Thymus (tissue), 11 donors: ENCODE measurements at regions not wholly inside any gene's neighbourhood (a gene's known extent, or its start where the extent isn't known, plus 50 kb on each side); places are given as distances from the start of the nearest gene placed in this dataset.

Experiments
- DNase-seq, 9 donors: peaks; one replicate each; pipeline ENCODE4 v3.0.0-alpha.2; 2013; ENCODE audit warnings: low spot score in 9 of 9, low read depth in 6 of 9, missing footprints in 1 of 9
- H3K27ac ChIP-seq, 2 donors: one replicate each; pipeline ENCODE4 v1.5.1; 2013; ENCODE audit warnings: control low read depth in 1 of 2, low read depth in 1 of 2, low read length in 1 of 2, mild to moderate bottlenecking in 1 of 2, moderate library complexity in 1 of 2
- H3K27me3 ChIP-seq, 2 donors: one replicate each; pipeline ENCODE4 v1.5.1; 2013; ENCODE audit warnings: low read length in 1 of 2; ENCODE audit not compliant: control insufficient read depth in 2 of 2, insufficient read depth in 1 of 2
- H3K36me3 ChIP-seq, 2 donors: one replicate each; pipeline ENCODE4 v1.5.1; 2013; ENCODE audit warnings: low read length in 1 of 2, mild to moderate bottlenecking in 1 of 2, moderate library complexity in 1 of 2; ENCODE audit not compliant: control insufficient read depth in 2 of 2, insufficient read depth in 2 of 2
- H3K4me1 ChIP-seq, 2 donors: one replicate each; pipeline ENCODE4 v1.5.1; 2013; ENCODE audit warnings: low read length in 2 of 2; ENCODE audit not compliant: control insufficient read depth in 2 of 2, insufficient read depth in 2 of 2
- H3K4me3 ChIP-seq, 2 donors: one replicate each; pipeline ENCODE4 v1.5.1; 2013; ENCODE audit warnings: low read length in 2 of 2, control low read depth in 1 of 2, mild to moderate bottlenecking in 1 of 2
- H3K9me3 ChIP-seq, 2 donors: one replicate each; pipeline ENCODE4 v1.5.1; 2013; ENCODE audit warnings: low read length in 1 of 2, mild to moderate bottlenecking in 1 of 2; ENCODE audit not compliant: control insufficient read depth in 2 of 2, insufficient read depth in 1 of 2
- WGBS: extraction: QIAGEN DNeasy Blood & Tissue Kit; methylation state at CpG from one replicate; pipeline ENCODE4 v1.1.7; 2013; 5-methylcytosine and 5-hydroxymethylcytosine counted together
- donor health status: healthy.

DNA sequence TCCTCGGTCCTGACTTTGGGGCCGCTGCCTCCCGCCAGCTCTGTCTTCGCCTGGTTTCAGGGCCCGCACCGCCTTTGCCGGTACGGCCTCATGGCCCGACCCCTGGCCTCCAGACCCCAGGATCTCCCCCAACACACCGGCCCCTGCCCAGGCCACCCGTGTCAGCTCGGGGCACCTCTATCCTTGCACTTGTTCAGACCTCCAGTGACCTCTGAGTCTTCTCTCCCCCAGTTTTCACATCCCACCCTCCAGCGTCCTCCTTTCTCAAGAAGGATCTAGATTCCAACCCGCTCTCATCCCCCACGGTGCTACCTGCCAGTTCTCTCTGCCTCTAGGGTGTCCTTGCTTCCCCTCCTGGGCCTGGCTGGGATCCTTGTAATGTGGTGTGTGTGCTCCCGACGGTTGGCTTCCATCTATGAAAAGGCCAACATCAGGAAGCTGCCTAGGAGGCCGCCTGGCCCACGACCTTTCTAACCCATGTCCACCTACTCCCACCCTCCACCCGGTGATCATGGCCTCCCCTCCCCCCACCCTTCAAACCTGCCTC lies 61.1 kb downstream of the SPATA31C2 start:
- H3K27me3 ChIP-seq: peaks cover 24 to 47% of the 10 kb centered on the region in 2 donors
- no peak overlapping the region for H3K27ac ChIP-seq
- H3K9me3 ChIP-seq: peaks cover 0 to 5% of the 10 kb centered on the region in 2 donors
- 41% methylated on average over 20 of the region's 20 CpGs for whole genome bisulfite sequencing
- DNase-seq: no peak
- H3K4me3 ChIP-seq: no peak overlapping the region
- H3K36me3 ChIP-seq: no peaks in the 10 kb centered on the region
- H3K4me1 ChIP-seq: peaks cover 0 to 8% of the 10 kb centered on the region in 2 donors

DNA sequence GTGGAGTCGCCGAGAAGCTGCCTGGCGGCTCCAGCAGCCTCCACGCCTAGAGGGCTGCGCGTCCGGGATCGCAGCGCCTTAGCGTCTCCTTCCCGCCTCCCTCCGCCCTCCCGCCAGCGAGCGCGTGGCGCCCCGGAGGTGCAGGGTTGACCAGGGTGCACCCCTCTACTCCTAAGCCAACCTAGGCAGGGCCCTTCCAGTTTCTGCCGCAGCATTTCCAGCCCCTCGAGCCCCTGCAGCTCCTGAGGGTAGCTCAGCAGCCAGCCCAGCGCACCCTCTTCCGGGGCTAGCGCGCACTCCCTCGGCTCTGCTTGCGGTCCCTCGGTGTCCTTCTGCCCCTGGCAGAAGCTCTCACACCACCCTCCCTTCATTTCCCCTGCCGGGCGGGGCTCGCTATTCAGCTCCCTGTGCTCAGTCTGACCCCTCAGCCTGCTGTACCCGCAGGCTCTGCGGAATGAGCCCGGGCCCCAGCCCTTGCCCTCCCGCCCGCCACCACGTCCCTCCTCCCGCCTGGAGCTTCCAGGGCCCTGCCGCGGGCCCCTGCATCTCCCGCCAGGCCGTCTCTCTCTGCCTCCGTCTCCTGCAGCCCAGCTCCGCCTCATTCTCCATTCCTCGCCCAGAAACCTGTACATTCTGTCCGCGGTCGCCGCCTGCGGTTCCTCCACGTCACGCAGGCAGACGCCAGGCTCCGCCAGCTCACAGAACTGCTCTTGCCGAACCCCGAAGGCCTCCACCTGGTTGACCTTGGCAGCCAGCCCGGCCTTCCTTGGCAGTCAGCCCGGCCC lies 61.8 kb downstream of the SPATA31C2 start:
- Histone ChIP-seq H3K36me3 (no peaks in the 10 kb centered on the region), H3K9me3 (peaks cover 0 to 5% of the 10 kb centered on the region in 2 donors), H3K4me3 (peak overlapping the region; percentile 37 to 45), H3K4me1 (peaks cover 0 to 8% of the 10 kb centered on the region in 2 donors), H3K27ac (peak overlapping the region in 1 of 2 donors; percentile 13), H3K27me3 (peaks cover 24 to 47% of the 10 kb centered on the region in 2 donors)
- WGBS: 1% methylated on average over 57 of the region's 57 CpGs
- DNase-seq: peak in 3 of 9 donors; percentile 14 to 45 (median 15)

DNA sequence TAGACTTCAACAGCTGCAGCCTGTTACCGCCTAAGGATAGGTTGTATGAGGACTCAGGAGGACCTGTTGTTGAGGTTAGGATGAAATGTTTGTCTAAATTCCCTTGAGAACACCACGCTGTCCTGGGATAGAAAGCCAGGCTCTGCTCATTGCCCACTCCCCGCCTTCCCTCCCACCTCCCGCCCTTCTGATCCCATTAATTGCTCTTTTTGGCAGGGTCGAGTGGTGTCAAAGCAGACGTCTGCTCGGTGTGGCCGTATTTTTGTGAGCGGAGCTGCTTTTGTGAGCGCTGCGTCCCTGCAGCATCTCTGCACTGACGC lies 62.3 kb downstream of the SPATA31C2 start:
- 6% methylated on average over 12 of the region's 12 CpGs for whole genome bisulfite sequencing
- no peak overlapping the region for H3K27ac ChIP-seq

DNA sequence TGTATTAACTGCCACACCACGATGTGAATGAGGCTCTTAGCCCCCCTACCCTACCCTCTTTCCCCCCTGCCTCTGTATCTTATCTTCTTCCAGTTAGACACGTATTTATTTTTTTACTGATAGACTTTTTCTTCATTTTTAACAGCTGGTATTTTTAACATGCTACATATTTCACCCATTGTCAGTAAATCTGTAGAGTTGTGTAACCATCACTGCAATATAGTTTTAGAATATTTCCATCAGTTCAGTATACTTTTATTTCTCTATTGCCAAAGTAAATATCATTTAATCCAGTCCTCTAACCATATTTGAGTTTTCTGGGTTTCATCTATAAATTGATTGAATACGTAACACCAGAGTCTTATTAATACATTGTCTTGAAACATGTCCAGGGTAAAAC lies 62.8 kb downstream of the SPATA31C2 start:
- Histone ChIP-seq H3K36me3 (no peaks in the 10 kb centered on the region), H3K27ac (no peak overlapping the region), H3K4me1 (peaks cover 0 to 8% of the 10 kb centered on the region in 2 donors), H3K9me3 (peaks cover 0 to 5% of the 10 kb centered on the region in 2 donors), H3K4me3 (no peak overlapping the region), H3K27me3 (peaks cover 24 to 47% of the 10 kb centered on the region in 2 donors)
- no peak for DNase-seq
- WGBS: 74% methylated on average over 3 of the region's 3 CpGs

More for the DNA sequence above, 62.3 kb downstream of the SPATA31C2 start:
- Histone ChIP-seq H3K4me3 (peak overlapping the region; percentile 37 to 45), H3K9me3 (peaks cover 0 to 5% of the 10 kb centered on the region in 2 donors), H3K4me1 (peaks cover 0 to 8% of the 10 kb centered on the region in 2 donors), H3K27me3 (peaks cover 24 to 47% of the 10 kb centered on the region in 2 donors), H3K36me3 (no peaks in the 10 kb centered on the region)
- no peak for DNase-seq

DNA sequence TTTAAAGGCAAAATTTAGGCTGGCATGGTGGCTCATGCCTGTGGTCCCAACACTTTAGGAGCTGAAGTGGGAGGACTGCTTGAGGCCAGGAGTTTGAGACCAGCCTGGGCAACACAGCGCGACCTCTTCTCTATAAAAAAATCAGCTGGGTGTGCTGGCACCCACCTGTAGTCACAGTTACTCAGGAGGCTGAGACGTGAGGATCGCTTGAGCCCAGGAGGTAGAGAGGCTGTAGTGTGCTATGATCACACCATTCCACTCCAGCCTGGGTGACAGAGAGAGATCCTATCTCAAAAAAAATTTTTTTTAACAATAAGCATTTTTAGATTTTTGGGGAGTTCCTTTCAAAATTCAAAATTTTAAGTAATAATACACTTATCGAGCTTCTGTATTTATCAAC lies 63.3 kb downstream of the SPATA31C2 start:
- H3K27ac ChIP-seq: no peak overlapping the region
- DNase-seq: no peak
- 98% methylated on average over 5 of the region's 5 CpGs for WGBS

DNA sequence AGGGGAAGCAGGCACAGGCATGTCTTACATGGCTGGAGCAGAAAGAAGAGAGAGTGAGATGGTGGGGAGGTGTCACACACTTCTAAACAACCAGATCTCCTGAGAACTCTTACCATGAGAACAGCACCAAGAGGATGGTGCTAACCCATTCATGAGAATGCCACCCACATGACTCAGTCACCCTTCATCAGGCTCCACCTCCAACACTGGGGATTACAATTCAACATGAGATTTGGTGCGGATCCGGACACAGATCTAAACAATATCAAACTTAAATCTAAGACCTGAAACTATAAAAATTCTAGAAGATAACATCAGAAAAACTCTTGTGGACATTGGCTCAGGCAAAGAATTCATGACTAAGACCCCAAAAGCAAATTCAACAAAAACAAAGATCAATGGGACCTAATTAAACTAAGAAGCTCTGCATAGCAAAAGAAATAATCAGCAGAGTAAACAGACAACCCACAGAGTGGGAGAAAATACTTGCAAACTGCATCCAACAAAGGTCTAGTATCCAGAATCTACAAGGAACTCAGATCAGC lies 65.4 kb downstream of the SPATA31C2 start:
- H3K27ac ChIP-seq: no peak overlapping the region
- H3K4me3 ChIP-seq: no peak overlapping the region
- H3K9me3 ChIP-seq: peaks cover 0 to 5% of the 10 kb centered on the region in 2 donors
- peaks cover 19 to 38% of the 10 kb centered on the region in 2 donors for H3K27me3 ChIP-seq
- H3K4me1 ChIP-seq: peaks cover 0 to 8% of the 10 kb centered on the region in 2 donors
- 98% methylated on average over 2 of the region's 2 CpGs for WGBS
- H3K36me3 ChIP-seq: no peaks in the 10 kb centered on the region
- DNase-seq: no peak

More for the DNA sequence above, 63.3 kb downstream of the SPATA31C2 start:
- H3K9me3 ChIP-seq: peaks cover 0 to 5% of the 10 kb centered on the region in 2 donors
- no peak overlapping the region for H3K4me3 ChIP-seq
- H3K4me1 ChIP-seq: peaks cover 0 to 8% of the 10 kb centered on the region in 2 donors
- H3K27me3 ChIP-seq: peaks cover 24 to 47% of the 10 kb centered on the region in 2 donors
- H3K36me3 ChIP-seq: no peaks in the 10 kb centered on the region

DNA sequence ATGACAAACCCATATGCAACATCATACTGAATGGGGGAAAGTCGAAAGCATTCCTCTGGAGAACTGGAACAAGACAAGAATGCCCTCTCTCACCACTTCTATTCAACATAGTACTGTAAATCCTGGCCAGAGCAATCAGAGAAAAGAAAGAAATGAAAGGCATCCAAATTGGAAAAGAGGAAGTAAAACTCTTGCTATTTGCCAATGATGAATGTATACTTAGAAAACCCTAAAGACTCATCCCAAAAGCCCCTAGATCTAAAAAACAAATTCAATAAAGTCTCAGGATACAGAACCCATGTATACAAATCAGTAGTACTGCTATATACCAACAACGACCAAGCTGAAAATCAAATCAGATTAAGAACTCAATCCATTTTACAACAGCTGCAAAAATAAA lies 66.9 kb downstream of the SPATA31C2 start:
- Histone ChIP-seq H3K36me3 (no peaks in the 10 kb centered on the region), H3K4me1 (peaks cover 0 to 3% of the 10 kb centered on the region in 2 donors), H3K27me3 (peaks cover 6 to 23% of the 10 kb centered on the region in 2 donors), H3K4me3 (no peak overlapping the region), H3K9me3 (peaks cover 0 to 5% of the 10 kb centered on the region in 2 donors), H3K27ac (no peak overlapping the region)
- DNase-seq: no peak
- WGBS: 90% methylated on average over 2 of the region's 2 CpGs

DNA sequence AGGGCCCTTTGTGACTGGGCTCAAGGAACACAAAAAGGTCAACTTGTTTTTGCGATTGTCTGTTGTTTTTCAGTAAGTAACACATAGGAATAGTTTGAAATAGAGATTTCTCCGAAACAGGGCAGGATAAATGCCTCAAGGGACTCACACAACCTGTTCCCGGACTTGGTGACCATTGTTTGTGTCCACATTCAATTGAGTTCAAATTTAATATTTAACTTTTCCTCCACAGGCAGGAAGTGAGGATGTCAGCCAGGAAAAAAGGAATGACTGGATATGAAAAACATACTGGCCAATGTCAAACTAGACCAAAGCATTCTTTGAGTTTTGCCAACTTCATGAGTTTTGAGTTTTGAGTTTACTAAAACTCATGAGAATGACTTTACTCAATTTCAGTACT lies 72.7 kb downstream of the SPATA31C2 start:
- Histone ChIP-seq H3K27ac (no peak overlapping the region), H3K9me3 (no peaks in the 10 kb centered on the region)
- WGBS: 93% methylated on average over 3 of the region's 3 CpGs

DNA sequence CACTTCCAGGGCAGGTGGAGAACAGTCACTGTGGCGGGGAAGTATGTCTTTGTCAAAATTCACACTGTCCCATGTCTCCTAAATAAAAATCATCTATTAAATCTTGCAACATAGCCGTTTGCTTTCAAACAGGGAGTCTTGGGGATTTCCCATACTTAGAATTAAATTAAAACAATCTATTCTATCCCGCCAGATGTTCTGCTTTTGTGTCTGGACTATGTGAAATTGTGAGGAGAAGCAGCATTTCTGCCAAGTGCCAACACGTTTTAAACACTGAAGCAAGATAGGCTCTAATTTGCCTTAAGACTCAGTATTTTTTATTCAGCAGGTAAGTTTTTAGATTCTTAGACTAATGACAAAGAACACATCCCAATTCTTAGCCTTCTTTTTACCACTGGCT lies 73.7 kb downstream of the SPATA31C2 start:
- no peaks in the 10 kb centered on the region for H3K9me3 ChIP-seq
- no peak overlapping the region for H3K27ac ChIP-seq
- no peak for DNase-seq
- H3K36me3 ChIP-seq: no peaks in the 10 kb centered on the region
- H3K4me3 ChIP-seq: no peak overlapping the region
- no peaks in the 10 kb centered on the region for H3K4me1 ChIP-seq
- H3K27me3 ChIP-seq: no peaks in the 10 kb centered on the region
- WGBS: 88% methylated on average over 4 of the region's 4 CpGs

More for the DNA sequence above, 72.7 kb downstream of the SPATA31C2 start:
- DNase-seq: no peak
- H3K27me3 ChIP-seq: no peaks in the 10 kb centered on the region
- no peaks in the 10 kb centered on the region for H3K4me1 ChIP-seq
- H3K36me3 ChIP-seq: no peaks in the 10 kb centered on the region
- no peak overlapping the region for H3K4me3 ChIP-seq
